ENCODE measurements at regions not wholly inside any gene's neighbourhood (a gene's known extent, or its start where the extent isn't known, plus 50 kb on each side); places are given as distances from the start of the nearest gene placed in this dataset.

- H3K79me2 ChIP-seq (ENCODE audit: control insufficient read depth, insufficient read depth, low read length): no peaks in the 10 kb centered on the region
- H2AFZ ChIP-seq (ENCODE audit: control insufficient read depth, low read length): no peak overlapping the region
- H3K4me2 ChIP-seq (ENCODE audit: control insufficient read depth, extremely low read depth, insufficient read depth, low read depth, low read length): no peak overlapping the region
- no peaks in the 10 kb centered on the region for H3K27me3 ChIP-seq (ENCODE audit: control insufficient read depth, extremely low read depth, insufficient read depth, low read length)
- no peaks in the 10 kb centered on the region for H3K36me3 ChIP-seq (ENCODE audit: control insufficient read depth in 2 of 2, extremely low read depth in 1 of 2, insufficient read depth in 2 of 2, low read length in 2 of 2)
- no peak for FAIRE-seq
- DNase-seq (ENCODE audit: low read depth, low spot score): no peak
- H3K4me1 ChIP-seq (ENCODE audit: control insufficient read depth, extremely low read depth, insufficient read depth, low read length): no peaks in the 10 kb centered on the region
- H3K4me3 ChIP-seq (ENCODE audit: control insufficient read depth in 2 of 3, extremely low read depth in 1 of 3, insufficient read depth in 2 of 3, low read depth in 1 of 3, low read length in 3 of 3): no peak overlapping the region
- no peaks in the 10 kb centered on the region for H3K9me1 ChIP-seq (ENCODE audit: control insufficient read depth, extremely low read depth, insufficient read depth, low read length)
- dilution Hi-C loops (cut with MboI; ENCODE audit: extremely low pct_ligation_motif_present, low sequenced_read_pairs): no loop called here
- TF ChIP-seq CTCF (optimal IDR thresholded peaks at IDR 0.05 in 1 of 3, IDR thresholded peaks at IDR 0.05 in 1 of 3, conservative IDR thresholded peaks at IDR 0.05 in 1 of 3; ENCODE audit: extremely low read depth in 1 of 3, insufficient read depth in 2 of 3, low read length in 3 of 3): no peak
- TF ChIP-seq EZH2 (IDR thresholded peaks at IDR 0.05; ENCODE audit: low read length): no peak
- no peaks in the 10 kb centered on the region for H4K20me1 ChIP-seq (ENCODE audit: control insufficient read depth, extremely low read depth, insufficient read depth, low read length)
- no peaks in the 10 kb centered on the region for H3K9me3 ChIP-seq (ENCODE audit: control insufficient read depth, low read depth, low read length)
- no peak overlapping the region for H3K9ac ChIP-seq (ENCODE audit: control insufficient read depth, extremely low read depth, insufficient read depth, low read length)
- no peak overlapping the region for H3K27ac ChIP-seq (ENCODE audit: control insufficient read depth, insufficient read depth, low read length)
Measured at GRCh38 chr2:136482966-136483365, 282.4 kb upstream of the THSD7B start.

- FAIRE-seq (no peak), DNase-seq (ENCODE audit: low read depth, low spot score) (no peak)
- Histone ChIP-seq H4K20me1 (ENCODE audit: control insufficient read depth, extremely low read depth, insufficient read depth, low read length) (no peaks in the 10 kb centered on the region), H3K4me2 (ENCODE audit: control insufficient read depth, extremely low read depth, insufficient read depth, low read depth, low read length) (no peak overlapping the region), H3K79me2 (ENCODE audit: control insufficient read depth, insufficient read depth, low read length) (no peaks in the 10 kb centered on the region), H3K9me3 (ENCODE audit: control insufficient read depth, low read depth, low read length) (no peaks in the 10 kb centered on the region), H3K27me3 (ENCODE audit: control insufficient read depth, extremely low read depth, insufficient read depth, low read length) (no peaks in the 10 kb centered on the region), H3K9ac (ENCODE audit: control insufficient read depth, extremely low read depth, insufficient read depth, low read length) (no peak overlapping the region), H3K27ac (ENCODE audit: control insufficient read depth, insufficient read depth, low read length) (no peak overlapping the region), H3K9me1 (ENCODE audit: control insufficient read depth, extremely low read depth, insufficient read depth, low read length) (no peaks in the 10 kb centered on the region), H2AFZ (ENCODE audit: control insufficient read depth, low read length) (no peak overlapping the region), H3K36me3 (ENCODE audit: control insufficient read depth in 2 of 2, extremely low read depth in 1 of 2, insufficient read depth in 2 of 2, low read length in 2 of 2) (no peaks in the 10 kb centered on the region), H3K4me3 (ENCODE audit: control insufficient read depth in 2 of 3, extremely low read depth in 1 of 3, insufficient read depth in 2 of 3, low read depth in 1 of 3, low read length in 3 of 3) (no peak overlapping the region), H3K4me1 (ENCODE audit: control insufficient read depth, extremely low read depth, insufficient read depth, low read length) (no peaks in the 10 kb centered on the region)
- dilution Hi-C loops (cut with MboI; ENCODE audit: extremely low pct_ligation_motif_present, low sequenced_read_pairs): no loop called here
- TF ChIP-seq CTCF (optimal IDR thresholded peaks at IDR 0.05 in 1 of 3, IDR thresholded peaks at IDR 0.05 in 1 of 3, conservative IDR thresholded peaks at IDR 0.05 in 1 of 3; ENCODE audit: extremely low read depth in 1 of 3, insufficient read depth in 2 of 3, low read length in 3 of 3) (no peak), EZH2 (IDR thresholded peaks at IDR 0.05; ENCODE audit: low read length) (no peak)
Measured at GRCh38 chr2:136482006-136482405, 283.3 kb upstream of the THSD7B start.

All from keratinocyte (primary cell).